ENCODE measurements at regions not wholly inside any gene's neighbourhood (a gene's known extent, or its start where the extent isn't known, plus 50 kb on each side); places are given as distances from the start of the nearest gene placed in this dataset.
"Not testable (repeated sequence)": the region's sequence is repeated elsewhere in the genome, so short reads cannot be mapped to it uniquely, and the experiment has no call there.

DNA sequence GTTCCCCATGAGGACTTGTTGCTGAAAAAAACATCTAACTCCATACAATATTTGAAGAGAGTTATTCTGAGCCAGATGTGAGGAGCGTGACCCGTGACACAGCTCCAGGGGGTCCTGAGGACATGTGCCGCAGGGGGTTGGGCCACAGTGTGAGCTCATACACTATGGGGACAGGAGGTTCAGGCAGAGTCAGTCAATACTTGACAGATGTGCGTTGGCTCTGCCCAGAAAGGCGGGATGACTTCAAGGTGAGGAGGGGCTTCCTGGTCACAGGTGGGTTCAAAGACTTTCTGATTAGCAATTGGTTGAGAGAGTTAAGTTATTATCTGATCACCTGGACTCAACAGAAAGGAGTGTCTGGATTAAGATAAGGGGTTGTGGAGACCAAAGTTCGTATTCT lies 147.1 kb upstream of the ZNF469 start:
- TF ChIP-seq, protein P1, sequence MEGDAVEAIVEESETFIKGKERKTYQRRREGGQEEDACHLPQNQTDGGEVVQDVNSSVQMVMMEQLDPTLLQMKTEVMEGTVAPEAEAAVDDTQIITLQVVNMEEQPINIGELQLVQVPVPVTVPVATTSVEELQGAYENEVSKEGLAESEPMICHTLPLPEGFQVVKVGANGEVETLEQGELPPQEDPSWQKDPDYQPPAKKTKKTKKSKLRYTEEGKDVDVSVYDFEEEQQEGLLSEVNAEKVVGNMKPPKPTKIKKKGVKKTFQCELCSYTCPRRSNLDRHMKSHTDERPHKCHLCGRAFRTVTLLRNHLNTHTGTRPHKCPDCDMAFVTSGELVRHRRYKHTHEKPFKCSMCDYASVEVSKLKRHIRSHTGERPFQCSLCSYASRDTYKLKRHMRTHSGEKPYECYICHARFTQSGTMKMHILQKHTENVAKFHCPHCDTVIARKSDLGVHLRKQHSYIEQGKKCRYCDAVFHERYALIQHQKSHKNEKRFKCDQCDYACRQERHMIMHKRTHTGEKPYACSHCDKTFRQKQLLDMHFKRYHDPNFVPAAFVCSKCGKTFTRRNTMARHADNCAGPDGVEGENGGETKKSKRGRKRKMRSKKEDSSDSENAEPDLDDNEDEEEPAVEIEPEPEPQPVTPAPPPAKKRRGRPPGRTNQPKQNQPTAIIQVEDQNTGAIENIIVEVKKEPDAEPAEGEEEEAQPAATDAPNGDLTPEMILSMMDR (IDR thresholded peaks at IDR 0.05) = not testable (repeated sequence)
- TF ChIP-seq EZH2 (IDR thresholded peaks at IDR 0.05; ENCODE audit: borderline replicate concordance, insufficient read depth, low read depth, low read length, poor library complexity, severe bottlenecking) = not testable (repeated sequence)
